Lower leg skin (tissue), 4 donors: ENCODE measurements at regions not wholly inside any gene's neighbourhood (a gene's known extent, or its start where the extent isn't known, plus 50 kb on each side); places are given as distances from the start of the nearest gene placed in this dataset.

ENCODE experiments used
- DNase-seq, 2 donors: peaks; one replicate each; pipeline ENCODE4 v3.0.0-alpha.2; 2019; ENCODE audit warnings: low spot score in 2 of 2
- H3K4me3 ChIP-seq: fragments of 200-600 bp; sonication (generic); 2 replicates; pipeline ENCODE4 v1.5.1; 2017; ENCODE audit warnings: mild to moderate bottlenecking, low read depth; ENCODE audit not compliant: poor library complexity, severe bottlenecking
- POLR2A ChIP-seq, 2 donors: fragments of 450-650 bp; IDR thresholded peaks; one replicate each; pipeline ENCODE4 v1.6.1; 2016 to 2017; ENCODE audit warnings: antibody characterized with exemption in 2 of 2, mild to moderate bottlenecking in 1 of 2, moderate library complexity in 1 of 2
- WGBS, 2 donors: methylation state at CpG; one replicate each; pipeline ENCODE4 v1.1.5; 2018; 5-methylcytosine and 5-hydroxymethylcytosine counted together
- intact Hi-C: fragments of 100-400 bp; cut with DNase I; formaldehyde crosslinking; loops from one replicate; pipeline ENCODE4 v1.15.0; 2023; ENCODE audit warnings: low total_unique reads
- TF ChIP-seq, protein P1 (sequence below), 3 donors: fragments of 450-650 bp; IDR thresholded peaks; one replicate each; pipeline ENCODE4 v1.5.1; 2016; ENCODE audit warnings: antibody characterized with exemption in 3 of 3, mild to moderate bottlenecking in 3 of 3, moderate library complexity in 2 of 3

DNA sequence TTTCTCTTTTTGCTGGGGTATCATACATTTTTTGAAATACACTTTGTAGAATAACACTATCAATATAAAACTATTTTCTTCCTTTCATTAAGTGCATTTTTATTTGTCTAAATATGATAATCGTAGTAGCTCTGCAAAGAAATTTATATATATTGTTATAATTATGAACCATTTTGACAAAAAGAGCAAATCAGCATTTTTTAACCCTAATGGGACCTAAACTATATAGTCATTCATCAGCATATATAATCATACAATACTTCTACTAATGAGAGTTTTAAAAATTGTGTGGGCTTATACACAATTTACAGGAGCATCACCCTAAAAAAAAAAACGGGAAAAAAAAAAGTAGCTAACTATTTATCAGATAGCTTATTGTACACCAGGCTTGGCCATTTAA lies 329.7 kb upstream of the TYRP1 start:
- TF ChIP-seq, protein P1, sequence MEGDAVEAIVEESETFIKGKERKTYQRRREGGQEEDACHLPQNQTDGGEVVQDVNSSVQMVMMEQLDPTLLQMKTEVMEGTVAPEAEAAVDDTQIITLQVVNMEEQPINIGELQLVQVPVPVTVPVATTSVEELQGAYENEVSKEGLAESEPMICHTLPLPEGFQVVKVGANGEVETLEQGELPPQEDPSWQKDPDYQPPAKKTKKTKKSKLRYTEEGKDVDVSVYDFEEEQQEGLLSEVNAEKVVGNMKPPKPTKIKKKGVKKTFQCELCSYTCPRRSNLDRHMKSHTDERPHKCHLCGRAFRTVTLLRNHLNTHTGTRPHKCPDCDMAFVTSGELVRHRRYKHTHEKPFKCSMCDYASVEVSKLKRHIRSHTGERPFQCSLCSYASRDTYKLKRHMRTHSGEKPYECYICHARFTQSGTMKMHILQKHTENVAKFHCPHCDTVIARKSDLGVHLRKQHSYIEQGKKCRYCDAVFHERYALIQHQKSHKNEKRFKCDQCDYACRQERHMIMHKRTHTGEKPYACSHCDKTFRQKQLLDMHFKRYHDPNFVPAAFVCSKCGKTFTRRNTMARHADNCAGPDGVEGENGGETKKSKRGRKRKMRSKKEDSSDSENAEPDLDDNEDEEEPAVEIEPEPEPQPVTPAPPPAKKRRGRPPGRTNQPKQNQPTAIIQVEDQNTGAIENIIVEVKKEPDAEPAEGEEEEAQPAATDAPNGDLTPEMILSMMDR (IDR thresholded peaks at IDR 0.05) = no peak
- no peak for TF ChIP-seq POLR2A (IDR thresholded peaks at IDR 0.05)
- WGBS, 2 donors = 33 to 38% methylated on average over 2 of the region's 2 CpGs
- intact Hi-C loops = no loop called here
- DNase-seq = no peak
- no peak overlapping the region for H3K4me3 ChIP-seq

DNA sequence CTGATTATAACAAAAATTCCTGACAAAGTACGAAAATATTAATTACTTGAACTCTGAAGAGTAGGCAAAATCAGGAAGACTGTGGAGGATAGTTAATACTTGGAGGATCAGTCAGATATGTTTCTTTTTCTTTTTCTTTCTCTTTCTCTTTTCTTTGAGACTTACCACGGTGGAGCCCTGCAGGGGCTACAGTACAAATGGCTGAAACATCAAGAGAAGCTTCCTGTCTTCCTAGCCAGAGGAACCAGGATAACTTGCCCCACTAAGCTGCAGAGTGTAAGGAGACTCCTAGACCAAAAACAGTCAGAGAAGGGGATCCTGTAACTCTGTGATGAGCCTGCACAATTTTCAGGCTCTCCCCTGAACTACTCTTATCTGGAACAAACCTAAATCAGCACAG lies 324.6 kb upstream of the TYRP1 start:
- 62% methylated on average over 2 of the region's 2 CpGs for WGBS, 2 donors
- intact Hi-C loops = no loop called here
- TF ChIP-seq, protein P1 (IDR thresholded peaks at IDR 0.05) = no peak
- no peak for TF ChIP-seq POLR2A (IDR thresholded peaks at IDR 0.05)
- no peak overlapping the region for H3K4me3 ChIP-seq
- no peak for DNase-seq

DNA sequence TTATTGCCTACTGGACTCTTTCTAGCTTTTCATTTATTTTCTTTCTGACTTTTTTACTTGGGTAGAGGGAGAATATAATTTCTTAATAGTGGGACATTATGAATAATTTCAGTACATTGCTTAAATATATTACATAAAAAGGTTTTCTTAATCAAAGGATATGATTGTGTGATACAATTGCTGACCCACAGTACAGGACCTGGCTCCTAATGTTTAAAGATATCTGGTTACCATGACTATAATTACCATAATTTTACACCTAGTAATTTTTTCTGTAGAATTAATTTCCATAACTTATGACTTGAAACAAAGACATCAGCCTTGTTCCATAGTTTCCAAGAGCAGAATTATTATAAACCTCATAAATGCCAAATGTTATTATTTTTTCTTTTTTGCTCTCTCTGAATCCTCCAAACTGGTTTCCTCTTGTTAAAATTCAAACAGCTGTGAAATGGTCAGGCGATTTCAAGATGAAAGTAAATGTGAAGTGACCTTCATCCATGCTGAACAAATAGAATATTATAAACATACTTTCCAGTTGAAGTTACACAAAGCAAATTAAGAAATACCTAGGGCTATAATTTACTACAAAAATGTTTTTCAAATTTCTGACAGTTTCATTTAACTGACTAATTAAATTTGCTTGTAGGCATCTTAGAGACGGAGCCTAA lies 301.2 kb upstream of the TYRP1 start:
- no peak for TF ChIP-seq POLR2A (IDR thresholded peaks at IDR 0.05)
- TF ChIP-seq, protein P1 (IDR thresholded peaks at IDR 0.05) = no peak
- H3K4me3 ChIP-seq = no peak overlapping the region
- 40 to 66% methylated on average over 2 of the region's 2 CpGs for WGBS, 2 donors
- intact Hi-C loops = no loop called here
- no peak for DNase-seq

DNA sequence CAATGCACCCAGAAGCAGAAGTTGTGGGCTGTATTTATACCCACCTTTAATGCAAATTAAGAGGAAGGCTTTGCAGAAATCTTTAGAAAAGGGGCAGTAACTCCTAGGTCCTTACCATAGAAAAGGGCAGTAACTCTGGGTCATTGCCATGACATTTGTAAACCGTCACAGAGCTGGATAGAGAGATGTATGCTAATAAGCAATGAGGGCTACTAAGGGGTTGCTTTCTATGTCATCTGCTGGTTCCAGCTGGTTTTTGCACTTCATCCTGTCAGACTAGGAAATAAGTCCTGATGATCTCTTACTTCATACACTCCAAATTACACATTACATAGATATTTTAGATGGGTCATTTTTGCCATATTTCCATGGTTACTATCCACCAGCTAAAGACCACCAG lies 299.1 kb upstream of the TYRP1 start:
- WGBS, 2 donors = 53 to 65% methylated on average over 1 of the region's 1 CpG
- TF ChIP-seq, protein P1 (IDR thresholded peaks at IDR 0.05) = no peak
- TF ChIP-seq POLR2A (IDR thresholded peaks at IDR 0.05) = no peak
- no peak for DNase-seq
- H3K4me3 ChIP-seq = no peak overlapping the region
- intact Hi-C loops = no loop called here

DNA sequence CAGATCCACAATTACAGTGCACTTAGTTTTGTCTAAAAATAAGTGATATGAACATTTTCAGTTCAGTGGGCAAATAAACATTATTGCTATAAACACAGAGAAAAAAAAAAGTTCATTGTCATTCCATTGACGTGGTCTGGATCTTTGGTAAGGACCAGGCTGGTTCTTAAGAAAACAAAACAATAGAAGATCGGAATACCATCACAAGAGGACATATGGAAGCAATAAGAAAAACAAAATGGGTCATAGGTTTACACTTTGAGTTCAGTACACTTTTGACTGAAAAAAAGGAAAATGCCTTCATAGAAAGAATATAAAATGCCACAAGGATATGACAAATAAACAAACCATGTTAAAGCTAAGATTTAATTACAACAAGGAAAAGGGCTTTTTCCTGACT lies 289.5 kb upstream of the TYRP1 start:
- no peak overlapping the region for H3K4me3 ChIP-seq
- intact Hi-C loops = no loop called here
- TF ChIP-seq POLR2A (IDR thresholded peaks at IDR 0.05) = no peak
- TF ChIP-seq, protein P1 (IDR thresholded peaks at IDR 0.05) = no peak
- DNase-seq = no peak
- 52 to 56% methylated on average over 2 of the region's 2 CpGs for WGBS, 2 donors

DNA sequence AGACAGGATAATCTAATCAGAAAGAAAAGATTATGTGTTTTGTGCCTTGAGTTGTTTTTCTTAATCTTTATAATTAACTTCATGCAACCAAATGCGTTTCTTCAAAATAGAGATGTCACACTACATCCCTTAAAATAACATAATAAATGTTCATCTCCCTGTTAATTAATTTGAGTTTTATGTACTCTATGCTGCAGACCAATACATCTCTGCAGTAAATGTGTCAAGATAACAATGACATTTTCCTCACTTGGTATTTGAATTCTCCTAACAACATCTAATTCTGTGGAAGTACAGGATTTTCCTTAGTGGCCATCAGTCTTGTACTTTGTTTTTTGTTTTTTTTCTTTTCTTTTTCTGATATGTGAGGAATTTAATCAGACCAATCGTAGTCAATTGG lies 279.2 kb upstream of the TYRP1 start:
- intact Hi-C loops = no loop called here
- DNase-seq = no peak
- TF ChIP-seq, protein P1 (IDR thresholded peaks at IDR 0.05) = no peak
- no peak for TF ChIP-seq POLR2A (IDR thresholded peaks at IDR 0.05)
- WGBS, 2 donors = 64 to 74% methylated on average over 2 of the region's 2 CpGs
- H3K4me3 ChIP-seq = no peak overlapping the region
